ENCODE measurements at regions not wholly inside any gene's neighbourhood (a gene's known extent, or its start where the extent isn't known, plus 50 kb on each side); places are given as distances from the start of the nearest gene placed in this dataset.

DNA sequence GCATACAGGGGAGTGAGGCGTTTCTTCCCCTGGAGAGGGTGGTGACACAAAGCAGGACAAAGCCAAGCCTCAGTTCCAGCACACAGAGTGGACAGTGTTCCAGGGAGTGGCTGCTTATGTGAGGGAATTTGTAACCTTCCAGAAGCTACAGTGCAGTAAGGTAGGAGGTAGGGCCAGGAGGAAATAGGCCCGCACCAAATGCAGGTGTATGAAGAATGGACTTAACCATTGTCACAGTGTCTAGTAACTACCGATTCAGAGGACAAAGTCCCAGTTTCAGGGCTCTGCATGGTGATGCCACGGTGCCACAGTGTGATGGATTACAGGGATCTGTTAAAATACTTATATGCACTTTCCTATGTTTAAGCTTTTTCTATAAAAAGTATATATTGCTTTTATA lies 135.3 kb downstream of the ZIC5 start:
- Histone ChIP-seq H2BK120ac (replicated peaks; ENCODE audit: low read depth, low read length) (no peak overlapping the region), H3K79me2 (ENCODE audit: control insufficient read depth in 1 of 2, insufficient read depth in 2 of 2, low read length in 2 of 2) (no peaks in the 10 kb centered on the region), H3K23ac (ENCODE audit: insufficient read length) (no peak overlapping the region), H4K91ac (replicated peaks; ENCODE audit: insufficient read length, low read length) (peak overlapping the region; percentile 7), H2BK20ac (ENCODE audit: low read length) (no peak overlapping the region), H3K56ac (replicated peaks; ENCODE audit: insufficient read length, low read depth, low read length) (no peak overlapping the region), H3K36me3 (ENCODE audit: control insufficient read depth in 2 of 4, insufficient read depth in 4 of 4, low read length in 3 of 4) (no peaks in the 10 kb centered on the region), H3K4me3 (ENCODE audit: extremely low read depth in 1 of 4, insufficient read depth in 2 of 4, low read depth in 3 of 4, low read length in 4 of 4) (no peak overlapping the region), H3K23me2 (ENCODE audit: low read depth, low read length) (no peaks in the 10 kb centered on the region), H3K4me1 (replicated peaks in 1 of 4; ENCODE audit: control insufficient read depth in 3 of 4, insufficient read depth in 4 of 4, low read length in 3 of 4) (peaks cover 0 to 4% (median 0%) of the 10 kb centered on the region in 4 experiments; a peak in 2 of 7 replicates), H3K27me3 (replicated peaks in 1 of 4; ENCODE audit: control insufficient read depth in 3 of 4, extremely low read depth in 1 of 4, insufficient read depth in 3 of 4, low read length in 3 of 4) (no peaks in the 10 kb centered on the region), H4K8ac (ENCODE audit: extremely low read depth, insufficient read depth, low read length) (no peak overlapping the region), H2BK15ac (ENCODE audit: low read length) (peak overlapping the region; percentile 3; the same call in 1 of the 2 replicates), H3K4ac (replicated peaks; ENCODE audit: insufficient read length, low read depth, low read length) (no peak overlapping the region), H3K4me2 (ENCODE audit: insufficient read depth in 1 of 2, low read depth in 2 of 2, low read length in 2 of 2) (no peak overlapping the region), H4K5ac (ENCODE audit: insufficient read length, low read depth, low read length) (no peak overlapping the region), H3K9ac (replicated peaks in 1 of 4; ENCODE audit: extremely low read depth in 1 of 4, low read depth in 3 of 4, low read length in 3 of 4) (no peak overlapping the region), H2AK5ac (ENCODE audit: low read depth, low read length) (no peak overlapping the region), H3K9me3 (ENCODE audit: insufficient read depth in 2 of 2, low read depth in 1 of 2, low read length in 1 of 2) (no peaks in the 10 kb centered on the region), H3K14ac (ENCODE audit: insufficient read length) (no peak overlapping the region), H2BK5ac (ENCODE audit: low read depth, low read length) (no peak overlapping the region), H2AFZ (ENCODE audit: low read length) (no peak overlapping the region), H3K27ac (ENCODE audit: low read depth, low read length) (no peak overlapping the region), H3K18ac (ENCODE audit: extremely low read depth, low read length) (no peak overlapping the region), H3K79me1 (ENCODE audit: low read depth, low read length) (no peaks in the 10 kb centered on the region; the same call in 1 of the 2 replicates), H4K20me1 (replicated peaks in 1 of 2; ENCODE audit: control insufficient read depth in 1 of 2, insufficient read depth in 2 of 2, low read length in 2 of 2) (no peaks in the 10 kb centered on the region), H2BK12ac (ENCODE audit: low read depth, low read length) (peak overlapping the region; percentile 54; the same call in 1 of the 2 replicates)
- WGBS, 2 experiments (ENCODE audit: extremely low coverage in 1 of 2, insufficient coverage in 1 of 2, insufficient read length in 1 of 2, insufficient replicate concordance in 2 of 2, low coverage in 1 of 2, low lambda C conversion rate in 2 of 2, missing lambda C conversion rate in 1 of 2): 93% methylated on average over 4 of the region's 4 CpGs; no CpG with 5 or more reads in 1 of the 2 experiments
- FAIRE-seq (no peak), DNase-seq (ENCODE audit: low read depth in 1 of 2, low spot score in 2 of 2) (no peak)
- ChIA-PET CTCF (ENCODE audit: partially characterized antibody) (interaction anchor here (0.5 to 2.0 kb wide), 8 partner anchors 11 to 203 kb away, joined by 3 to 6 read pairs (median 4); no protein-coding TSS in a partner anchor), POLR2A (ENCODE audit: partially characterized antibody) (no interaction called here)
- no peak for TF ChIP-seq EZH2 (IDR thresholded peaks at IDR 0.05; ENCODE audit: low read depth, low read length, severe bottlenecking)
- no peak for TF ChIP-seq FOSL1 (IDR thresholded peaks at IDR 0.05; ENCODE audit: insufficient read depth, low read depth, low read length)
- no peak for TF ChIP-seq EGR1 (IDR thresholded peaks at IDR 0.05; ENCODE audit: borderline replicate concordance, low read depth, low read length)
- TF ChIP-seq KDM5A (IDR thresholded peaks at IDR 0.05; ENCODE audit: low read length): no peak
- no peak for TF ChIP-seq EP300 (IDR thresholded peaks at IDR 0.05; ENCODE audit: borderline replicate concordance in 1 of 2, low read depth in 2 of 2, low read length in 2 of 2)
- no peak for TF ChIP-seq RXRA (IDR thresholded peaks at IDR 0.05; ENCODE audit: insufficient read depth, low read depth, low read length)
- TF ChIP-seq, protein P1, sequence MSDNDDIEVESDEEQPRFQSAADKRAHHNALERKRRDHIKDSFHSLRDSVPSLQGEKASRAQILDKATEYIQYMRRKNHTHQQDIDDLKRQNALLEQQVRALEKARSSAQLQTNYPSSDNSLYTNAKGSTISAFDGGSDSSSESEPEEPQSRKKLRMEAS (IDR thresholded peaks at IDR 0.05): no peak
- TF ChIP-seq POLR2A (IDR thresholded peaks at IDR 0.05; ENCODE audit: control extremely low read depth in 1 of 2, low read depth in 2 of 2, low read length in 2 of 2): no peak
- no peak for TF ChIP-seq CHD2 (IDR thresholded peaks at IDR 0.05; ENCODE audit: low read length)
- TF ChIP-seq SIX5 (IDR thresholded peaks at IDR 0.05; ENCODE audit: low read depth, low read length): no peak
- TF ChIP-seq TAF1 (IDR thresholded peaks at IDR 0.05; ENCODE audit: low read depth, low read length): no peak
- no peak for TF ChIP-seq JUN (IDR thresholded peaks at IDR 0.05; ENCODE audit: low read depth, low read length)
- no peak for TF ChIP-seq PHF8 (conservative IDR thresholded peaks at IDR 0.05; ENCODE audit: low read depth, low read length)
- no peak for TF ChIP-seq POLR2AphosphoS5 (IDR thresholded peaks at IDR 0.05; ENCODE audit: low read depth, low read length)
- TF ChIP-seq HDAC6 (IDR thresholded peaks at IDR 0.05; ENCODE audit: low read depth, low read length): no peak
- no peak for TF ChIP-seq CBX8 (IDR thresholded peaks at IDR 0.05; ENCODE audit: borderline replicate concordance, low read depth, low read length)

All from H1 (cell line).